HG02852 (cell line): ENCODE measurements at regions not wholly inside any gene's neighbourhood (a gene's known extent, or its start where the extent isn't known, plus 50 kb on each side); places are given as distances from the start of the nearest gene placed in this dataset.

Experiments used
- ATAC-seq: cut with Tn5 transposase; IDR thresholded peaks from one replicate; pipeline ENCODE4 v1.9.1; 2021; ENCODE audit warnings: mild to moderate bottlenecking, moderate library complexity; ENCODE audit not compliant: unreplicated experiment

- ATAC-seq = no peak
Measured at GRCh38 chr2:225735844-225736243, 336.3 kb downstream of the NYAP2 start.

- no peak for ATAC-seq
Measured at GRCh38 chr2:225725726-225726125, 326.2 kb downstream of the NYAP2 start.
